K562 (cell line): ENCODE measurements at regions not wholly inside any gene's neighbourhood (a gene's known extent, or its start where the extent isn't known, plus 50 kb on each side); places are given as distances from the start of the nearest gene placed in this dataset.

Source experiments
- ATAC-seq: fragments of 200-7000 bp; cut with Tn5 transposase; 3 replicates; pipeline ENCODE4 v1.9.1; 2020; ENCODE audit warnings: moderate library complexity
- BruUV-seq: library from RNA; stranded (reverse); fragments of 400-500 nt; replicated peaks from 2 replicates; lab custom pipeline; 2021; lab: Mats Ljungman, UMichigan
- CTCF ChIA-PET: fragments of 300-600 bp; formaldehyde crosslinking; extraction: SDS; loops from one replicate; lab custom pipeline; 2021; ENCODE audit warnings: low intra/inter-chr PET ratio; lab: Yijun Ruan, JAX
- POLR2A ChIA-PET: fragments of 300-600, 350-650 bp; sonication (Branson Sonifier 250); formaldehyde crosslinking; extraction: SDS; loops from one replicate; lab custom pipeline; 2021; ENCODE audit warnings: antibody characterized with exemption, inconsistent platforms; lab: Yijun Ruan, JAX
- DNase-seq, 4 experiments: peaks; one replicate each; pipeline versions ENCODE4 v3.0.0 to v3.0.0-alpha.2; 2011 to 2018; ENCODE audit warnings: low spot score in 3 of 4, mixed read lengths in 3 of 4; ENCODE audit errors: extremely low read depth in 1 of 4
- FAIRE-seq: peaks from 2 replicates; lab custom pipeline; 2011; peaks lifted over from hg19 to GRCh38; lab: Jason Lieb, UNC
- H2AFZ ChIP-seq: 2 replicates; pipeline ENCODE4 v1.6.0; 2011; ENCODE audit warnings: low read depth, low read length, control low read depth, inconsistent platforms
- H3K27ac ChIP-seq: fragments of 200-600 bp; 3 replicates; pipeline ENCODE4 v1.8.0; 2011; ENCODE audit warnings: low read depth, mild to moderate bottlenecking, control low read depth, inconsistent platforms, low read length, moderate library complexity, mixed read lengths; ENCODE audit errors: extremely low read depth
- H3K27me3 ChIP-seq, 2 experiments: fragments of 300-600 bp in 1 of 2; 2 replicates in 1 of 2; 3 replicates in 1 of 2; pipeline versions ENCODE4 v1.6.0 to v1.8.0; 2011; ENCODE audit warnings: inconsistent platforms in 2 of 2, low read length in 2 of 2, mild to moderate bottlenecking in 1 of 2, mixed read lengths in 1 of 2, moderate library complexity in 1 of 2; ENCODE audit not compliant: control insufficient read depth in 2 of 2, insufficient read depth in 2 of 2
- H3K36me3 ChIP-seq: fragments of 300-600 bp; 3 replicates; pipeline ENCODE4 v1.8.0; 2011; ENCODE audit warnings: mild to moderate bottlenecking, low read length, inconsistent platforms; ENCODE audit not compliant: control insufficient read depth, insufficient read depth
- H3K4me1 ChIP-seq, 2 experiments: fragments of 200-600 bp in 1 of 2; replicated peaks in 1 of 2; 2 replicates in 1 of 2; 3 replicates in 1 of 2; pipeline versions ENCODE4 v1.5.1 to v1.8.0; 2011; ENCODE audit warnings: inconsistent platforms in 2 of 2, low read length in 2 of 2, mild to moderate bottlenecking in 1 of 2, mixed read lengths in 1 of 2, moderate library complexity in 1 of 2; ENCODE audit not compliant: control insufficient read depth in 2 of 2, insufficient read depth in 2 of 2
- H3K4me2 ChIP-seq: 2 replicates; pipeline ENCODE4 v1.6.1; 2011; ENCODE audit warnings: low read length, control low read depth, inconsistent platforms, mixed read lengths; ENCODE audit not compliant: insufficient read depth
- H3K4me3 ChIP-seq: fragments of 200-600 bp; sonication (generic), shearing (Covaris generic); 2 replicates; pipeline ENCODE4 v1.5.1; 2016; ENCODE audit warnings: control low read depth, inconsistent platforms
- H3K79me2 ChIP-seq: fragments of 200-600 bp; 3 replicates; pipeline ENCODE4 v1.8.0; 2011; ENCODE audit warnings: low read length, inconsistent platforms; ENCODE audit not compliant: control insufficient read depth, insufficient read depth
- H3K9ac ChIP-seq, 2 experiments: 2 replicates each; pipeline versions ENCODE4 v1.6.0 to v1.6.1; 2011; ENCODE audit warnings: low read depth in 2 of 2, low read length in 2 of 2, control low read depth in 1 of 2, inconsistent platforms in 1 of 2, mild to moderate bottlenecking in 1 of 2, mixed read lengths in 1 of 2; ENCODE audit not compliant: insufficient read depth in 1 of 2
- H3K9me1 ChIP-seq: one replicate; pipeline ENCODE4 v1.6.0; 2011; ENCODE audit warnings: inconsistent platforms, mild to moderate bottlenecking, low read length, moderate library complexity; ENCODE audit not compliant: control insufficient read depth, insufficient read depth
- H3K9me3 ChIP-seq: replicated peaks from 2 replicates; pipeline ENCODE4 v1.5.1; 2011; ENCODE audit warnings: low read depth, low read length, inconsistent platforms; ENCODE audit not compliant: control insufficient read depth, insufficient read depth
- H4K20me1 ChIP-seq: replicated peaks from 2 replicates; pipeline ENCODE4 v1.6.1; 2011; ENCODE audit warnings: low read length, inconsistent platforms, mixed read lengths; ENCODE audit not compliant: control insufficient read depth, insufficient read depth
- ATF7 ChIP-seq: fragments of 450-650 bp; IDR thresholded peaks from 2 replicates; pipeline ENCODE4 v1.7.1; 2014; ENCODE audit warnings: mild to moderate bottlenecking, moderate library complexity
- CSDE1 ChIP-seq, 2 experiments: fragments of 450-650 bp; IDR thresholded peaks; 2 replicates each; pipeline ENCODE4 v1.6.1; 2016; ENCODE audit warnings: mild to moderate bottlenecking in 1 of 2
- GABPB1 ChIP-seq: sonication (generic); formaldehyde crosslinking; IDR thresholded peaks from 2 replicates; pipeline ENCODE4 v1.8.0; 2022; ENCODE audit warnings: mild to moderate bottlenecking, missing genetic modification reagents
- MEF2A ChIP-seq: IDR thresholded peaks from 2 replicates; pipeline ENCODE4 v1.6.1; 2011; ENCODE audit warnings: low read depth, mild to moderate bottlenecking, low read length, moderate library complexity; ENCODE audit not compliant: control insufficient read depth
- MLX ChIP-seq, 2 experiments: fragments of 450-650 bp in 1 of 2; sonication (generic) in 1 of 2; formaldehyde crosslinking; conservative IDR thresholded peaks; 2 replicates each; pipeline versions ENCODE4 v1.4.0 to v1.8.1; 2020 to 2022; ENCODE audit warnings: mild to moderate bottlenecking in 1 of 2, missing genetic modification reagents in 1 of 2
- MYNN ChIP-seq, 2 experiments: sonication (generic); formaldehyde crosslinking in 1 of 2; IDR thresholded peaks; 2 replicates each; pipeline versions ENCODE4 v1.5.0 to v1.6.1; 2016 to 2020; ENCODE audit warnings: antibody characterized with exemption in 1 of 2, missing genetic modification reagents in 1 of 2
- POLR3G ChIP-seq: IDR thresholded peaks from 2 replicates; pipeline ENCODE4 v1.6.1; 2011; ENCODE audit not compliant: insufficient read length, insufficient replicate concordance; ENCODE audit errors: extremely low read depth
- RBFOX2 ChIP-seq: fragments of 200-400 bp; formaldehyde crosslinking; IDR thresholded peaks from 2 replicates; pipeline ENCODE4 v1.6.1; 2017; ENCODE audit warnings: low read depth, mild to moderate bottlenecking, low read length, moderate library complexity
- TAF15 ChIP-seq: fragments of 200-400 bp; formaldehyde crosslinking; IDR thresholded peaks from 2 replicates; pipeline ENCODE4 v1.6.1; 2017; ENCODE audit warnings: mild to moderate bottlenecking, low read depth, low read length, moderate library complexity
- TFAM ChIP-seq: fragments of 250-450 bp; sonication (Bioruptor Pico); conservative IDR thresholded peaks from 2 replicates; pipeline ENCODE4 v1.5.0; 2021; ENCODE audit warnings: mild to moderate bottlenecking, moderate library complexity
- THRAP3 ChIP-seq: fragments of 450-650 bp; IDR thresholded peaks from 2 replicates; pipeline ENCODE4 v1.6.1; 2016; ENCODE audit warnings: mild to moderate bottlenecking, inconsistent platforms, borderline replicate concordance
- TOE1 ChIP-seq, 2 experiments: fragments of 450-650 bp in 1 of 2; sonication (generic) in 1 of 2; formaldehyde crosslinking in 1 of 2; IDR thresholded peaks; 2 replicates each; pipeline versions ENCODE4 v1.7.1 to v1.8.0; 2016 to 2022; ENCODE audit warnings: borderline replicate concordance in 2 of 2, mild to moderate bottlenecking in 2 of 2, antibody characterized with exemption in 1 of 2, inconsistent platforms in 1 of 2, low read depth in 1 of 2, missing genetic modification reagents in 1 of 2, moderate library complexity in 1 of 2
- ZC3H8 ChIP-seq: fragments of 450-650 bp; IDR thresholded peaks from 2 replicates; pipeline ENCODE4 v1.6.1; 2017
- WGBS: fragments of 100-300 bp; shearing (Covaris generic); methylation state at CpG from one replicate; pipeline ENCODE4 v1.1.6; 2016; ENCODE audit warnings: low coverage, mixed read lengths; ENCODE audit not compliant: insufficient coverage; ENCODE audit errors: missing lambda C conversion rate; 5-methylcytosine and 5-hydroxymethylcytosine counted together
- in situ Hi-C: fragments of 300-500 bp; cut with MboI; formaldehyde crosslinking; loops from 4 replicates; pipeline ENCODE4 v1.15.0; 2018; ENCODE audit warnings: inconsistent platforms, mixed read lengths
- intact Hi-C: fragments of 100-400 bp; cut with micrococcal nuclease; formaldehyde crosslinking; loops from 2 replicates; pipeline ENCODE4 v1.14.2; 2022
- TF ChIP-seq, protein P1 (sequence below): IDR thresholded peaks from 2 replicates; pipeline ENCODE4 v1.6.1; 2016; ENCODE audit warnings: missing genetic modification characterization, missing compliant biosample characterization
- TF ChIP-seq, protein P2 (sequence below): fragments of 250-450 bp; sonication (Bioruptor Pico); IDR thresholded peaks from 2 replicates; pipeline ENCODE4 v1.5.0; 2020; ENCODE audit warnings: mild to moderate bottlenecking
- TF ChIP-seq, protein P3 (sequence below): IDR thresholded peaks from 3 replicates; pipeline ENCODE4 v1.6.1; 2011; ENCODE audit warnings: borderline replicate concordance, mild to moderate bottlenecking, moderate library complexity; ENCODE audit not compliant: insufficient read length; ENCODE audit errors: extremely low read depth

DNA sequence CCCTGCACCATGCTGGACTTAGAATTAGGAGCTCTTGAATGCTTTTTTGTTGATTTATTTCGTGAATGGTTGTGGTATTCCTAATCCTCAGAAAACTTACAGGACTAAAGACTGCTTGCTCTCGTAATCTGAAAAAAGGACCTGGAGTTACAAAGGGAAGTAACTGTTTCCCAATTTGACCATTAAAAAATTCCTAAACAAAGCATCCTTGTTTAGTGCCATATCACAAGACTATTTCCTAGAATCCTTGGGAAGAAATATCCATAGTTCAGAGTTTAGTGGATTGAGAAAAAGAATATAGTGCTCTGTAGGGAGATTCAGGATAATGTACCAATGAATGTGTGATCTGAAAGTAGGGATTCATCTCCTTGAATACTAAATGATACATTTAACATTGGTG is 186.8 kb downstream of the NDFIP2 start:
- H3K79me2 ChIP-seq, result no peaks in the 10 kb centered on the region
- WGBS, result 0% methylated on average over 2 of the region's 2 CpGs
- intact Hi-C loops, result no loop called here
- H3K9ac ChIP-seq, result no peak overlapping the region
- FAIRE-seq, result no peak
- no peak overlapping the region for H3K4me2 ChIP-seq
- no peaks in the 10 kb centered on the region for H3K9me3 ChIP-seq
- no TSS peak for BruUV-seq
- H3K4me3 ChIP-seq, result no peak overlapping the region
- in situ Hi-C loops, result no loop called here
- H2AFZ ChIP-seq, result no peak overlapping the region
- no peak for DNase-seq
- no peaks in the 10 kb centered on the region for H3K36me3 ChIP-seq
- H3K27me3 ChIP-seq, result no peaks in the 10 kb centered on the region
- H3K9me1 ChIP-seq, result no peaks in the 10 kb centered on the region
- ChIA-PET CTCF (no interaction called here), POLR2A (no interaction called here)
- H3K27ac ChIP-seq, result no peak overlapping the region
- ATAC-seq, result no peak
- no peaks in the 10 kb centered on the region for H3K4me1 ChIP-seq
- H4K20me1 ChIP-seq, result no peaks in the 10 kb centered on the region
- TF ChIP-seq GABPB1 (CRISPR knock-in tag) (no peak), TFAM (CRISPR knock-in tag) (no peak), TOE1 (IDR thresholded peaks at IDR 0.05; ENCODE audit: borderline replicate concordance) (no peak), TOE1 (CRISPR knock-in tag; IDR thresholded peaks at IDR 0.05; ENCODE audit: borderline replicate concordance, low read depth) (no peak), MYNN (IDR thresholded peaks at IDR 0.05) (no peak), MYNN (CRISPR knock-in tag; IDR thresholded peaks at IDR 0.05) (no peak), MEF2A (no peak), RBFOX2 (no peak), TAF15 (no peak), MLX (CRISPR knock-in tag; conservative IDR thresholded peaks at IDR 0.05) (no peak), THRAP3 (no peak), POLR3G (no peak), ZC3H8 (no peak), ATF7 (no peak), CSDE1 (IDR thresholded peaks at IDR 0.05) (no peak)
- TF ChIP-seq, protein P1, sequence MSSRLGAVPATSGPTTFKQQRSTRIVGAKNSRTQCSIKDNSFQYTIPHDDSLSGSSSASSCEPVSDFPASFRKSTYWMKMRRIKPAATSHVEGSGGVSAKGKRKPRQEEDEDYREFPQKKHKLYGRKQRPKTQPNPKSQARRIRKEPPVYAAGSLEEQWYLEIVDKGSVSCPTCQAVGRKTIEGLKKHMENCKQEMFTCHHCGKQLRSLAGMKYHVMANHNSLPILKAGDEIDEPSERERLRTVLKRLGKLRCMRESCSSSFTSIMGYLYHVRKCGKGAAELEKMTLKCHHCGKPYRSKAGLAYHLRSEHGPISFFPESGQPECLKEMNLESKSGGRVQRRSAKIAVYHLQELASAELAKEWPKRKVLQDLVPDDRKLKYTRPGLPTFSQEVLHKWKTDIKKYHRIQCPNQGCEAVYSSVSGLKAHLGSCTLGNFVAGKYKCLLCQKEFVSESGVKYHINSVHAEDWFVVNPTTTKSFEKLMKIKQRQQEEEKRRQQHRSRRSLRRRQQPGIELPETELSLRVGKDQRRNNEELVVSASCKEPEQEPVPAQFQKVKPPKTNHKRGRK, result no peak
- TF ChIP-seq, protein P2, sequence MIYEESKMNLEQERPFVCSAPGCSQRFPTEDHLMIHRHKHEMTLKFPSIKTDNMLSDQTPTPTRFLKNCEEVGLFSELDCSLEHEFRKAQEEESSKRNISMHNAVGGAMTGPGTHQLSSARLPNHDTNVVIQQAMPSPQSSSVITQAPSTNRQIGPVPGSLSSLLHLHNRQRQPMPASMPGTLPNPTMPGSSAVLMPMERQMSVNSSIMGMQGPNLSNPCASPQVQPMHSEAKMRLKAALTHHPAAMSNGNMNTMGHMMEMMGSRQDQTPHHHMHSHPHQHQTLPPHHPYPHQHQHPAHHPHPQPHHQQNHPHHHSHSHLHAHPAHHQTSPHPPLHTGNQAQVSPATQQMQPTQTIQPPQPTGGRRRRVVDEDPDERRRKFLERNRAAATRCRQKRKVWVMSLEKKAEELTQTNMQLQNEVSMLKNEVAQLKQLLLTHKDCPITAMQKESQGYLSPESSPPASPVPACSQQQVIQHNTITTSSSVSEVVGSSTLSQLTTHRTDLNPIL (CRISPR knock-in tag), result no peak
- TF ChIP-seq, protein P3, sequence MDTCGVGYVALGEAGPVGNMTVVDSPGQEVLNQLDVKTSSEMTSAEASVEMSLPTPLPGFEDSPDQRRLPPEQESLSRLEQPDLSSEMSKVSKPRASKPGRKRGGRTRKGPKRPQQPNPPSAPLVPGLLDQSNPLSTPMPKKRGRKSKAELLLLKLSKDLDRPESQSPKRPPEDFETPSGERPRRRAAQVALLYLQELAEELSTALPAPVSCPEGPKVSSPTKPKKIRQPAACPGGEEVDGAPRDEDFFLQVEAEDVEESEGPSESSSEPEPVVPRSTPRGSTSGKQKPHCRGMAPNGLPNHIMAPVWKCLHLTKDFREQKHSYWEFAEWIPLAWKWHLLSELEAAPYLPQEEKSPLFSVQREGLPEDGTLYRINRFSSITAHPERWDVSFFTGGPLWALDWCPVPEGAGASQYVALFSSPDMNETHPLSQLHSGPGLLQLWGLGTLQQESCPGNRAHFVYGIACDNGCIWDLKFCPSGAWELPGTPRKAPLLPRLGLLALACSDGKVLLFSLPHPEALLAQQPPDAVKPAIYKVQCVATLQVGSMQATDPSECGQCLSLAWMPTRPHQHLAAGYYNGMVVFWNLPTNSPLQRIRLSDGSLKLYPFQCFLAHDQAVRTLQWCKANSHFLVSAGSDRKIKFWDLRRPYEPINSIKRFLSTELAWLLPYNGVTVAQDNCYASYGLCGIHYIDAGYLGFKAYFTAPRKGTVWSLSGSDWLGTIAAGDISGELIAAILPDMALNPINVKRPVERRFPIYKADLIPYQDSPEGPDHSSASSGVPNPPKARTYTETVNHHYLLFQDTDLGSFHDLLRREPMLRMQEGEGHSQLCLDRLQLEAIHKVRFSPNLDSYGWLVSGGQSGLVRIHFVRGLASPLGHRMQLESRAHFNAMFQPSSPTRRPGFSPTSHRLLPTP, result no peak
